ENCODE measurements at regions not wholly inside any gene's neighbourhood (a gene's known extent, or its start where the extent isn't known, plus 50 kb on each side); places are given as distances from the start of the nearest gene placed in this dataset.
A peak's percentile ranks its signal among the peaks of the same experiment; 100 is the strongest.

DNA sequence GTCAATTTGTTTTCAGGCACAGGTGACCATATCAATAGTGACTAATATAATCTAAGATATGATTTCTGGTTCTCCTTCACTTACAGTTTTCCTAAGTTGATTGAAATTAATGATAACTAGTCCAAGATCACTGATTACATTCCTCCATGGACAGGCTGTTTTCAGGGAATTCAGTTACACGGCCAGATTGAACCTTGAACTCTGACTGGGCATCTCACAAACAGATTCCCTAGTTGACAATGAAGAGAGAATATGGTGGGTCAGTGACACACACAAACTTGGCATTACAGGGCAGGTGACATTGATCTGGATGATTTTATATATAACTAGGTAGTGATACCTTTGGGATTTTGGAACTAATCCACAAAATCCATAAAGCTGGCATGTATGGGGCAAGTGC lies 110.2 kb upstream of the EGR2 start:
- ATAC-seq, result no peak

DNA sequence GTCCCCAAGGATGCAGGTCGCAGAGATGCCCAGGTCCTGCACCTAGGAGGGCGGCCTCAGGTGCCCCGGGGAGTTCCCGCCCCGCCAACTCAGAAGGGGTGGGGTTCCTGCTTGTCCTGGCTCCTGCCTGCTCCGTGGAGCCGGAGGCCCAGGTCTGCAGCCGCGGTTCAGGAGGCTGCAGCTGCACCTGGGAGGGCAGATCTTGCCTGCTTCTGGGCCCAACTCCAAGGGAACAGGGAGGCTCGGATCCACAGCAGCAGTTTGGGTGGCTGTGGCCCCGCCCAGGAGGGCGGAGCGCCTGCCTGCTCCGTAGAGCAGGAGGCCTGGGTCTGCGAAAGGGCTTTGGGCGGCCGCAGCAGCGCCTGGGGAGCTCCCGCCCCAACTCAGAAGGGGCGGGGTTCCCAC lies 108.2 kb upstream of the EGR2 start:
- peak; percentile 84 for ATAC-seq

DNA sequence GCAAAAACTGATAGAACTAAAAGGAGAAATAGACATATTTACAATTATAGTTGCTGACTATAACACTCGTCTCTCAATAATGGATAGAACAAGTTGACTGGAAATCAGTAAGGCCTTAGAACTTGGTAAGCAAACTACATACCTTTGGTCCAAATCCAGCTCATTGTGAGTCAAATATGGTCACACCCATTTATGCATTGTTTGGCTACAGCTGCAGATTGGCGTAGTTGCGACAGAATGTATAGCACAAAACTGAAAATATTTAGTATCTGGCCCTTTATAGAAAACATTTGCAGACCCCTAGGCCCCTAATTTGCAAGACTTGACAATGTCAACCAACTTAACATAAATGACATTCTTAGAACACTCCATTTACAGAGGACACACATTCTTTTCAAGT lies 103.6 kb upstream of the EGR2 start:
- peak; percentile 53 for ATAC-seq

DNA sequence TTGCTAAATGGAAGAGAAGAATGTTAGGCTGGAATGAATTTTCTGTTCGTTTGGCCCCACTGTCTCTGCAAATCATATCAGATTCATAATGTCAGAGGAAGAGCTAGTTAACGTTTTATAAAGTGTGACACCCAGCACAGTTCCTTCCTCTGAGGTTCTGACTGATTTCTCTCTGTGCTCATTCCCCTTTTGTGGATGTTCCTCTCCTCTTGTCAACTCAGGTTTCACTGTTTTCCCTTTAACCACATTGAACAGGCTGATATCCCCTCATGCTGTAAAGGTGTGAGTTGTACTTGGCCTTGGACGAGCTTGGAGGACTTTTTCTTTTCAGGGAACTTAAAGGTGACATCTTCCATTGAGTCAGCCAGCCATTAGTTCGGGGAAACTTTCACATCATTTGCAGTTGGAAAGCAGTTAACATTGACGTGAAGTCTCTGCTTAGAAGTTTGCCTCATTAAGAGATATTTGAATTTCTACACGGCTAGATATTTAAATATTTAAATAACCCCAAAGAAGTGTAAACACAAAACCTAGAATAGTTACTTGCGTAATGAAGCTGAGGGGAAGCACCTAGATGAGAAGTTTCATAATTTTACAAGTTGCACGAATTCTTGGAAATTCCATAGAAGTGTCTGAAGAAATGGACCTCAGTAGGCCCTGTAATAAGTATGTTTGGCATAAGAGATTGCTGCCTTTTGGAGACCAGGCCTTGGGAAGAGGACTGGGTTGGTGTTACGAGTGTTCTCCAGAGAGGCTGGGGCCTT lies 101.5 kb upstream of the EGR2 start:
- no peak for ATAC-seq

DNA sequence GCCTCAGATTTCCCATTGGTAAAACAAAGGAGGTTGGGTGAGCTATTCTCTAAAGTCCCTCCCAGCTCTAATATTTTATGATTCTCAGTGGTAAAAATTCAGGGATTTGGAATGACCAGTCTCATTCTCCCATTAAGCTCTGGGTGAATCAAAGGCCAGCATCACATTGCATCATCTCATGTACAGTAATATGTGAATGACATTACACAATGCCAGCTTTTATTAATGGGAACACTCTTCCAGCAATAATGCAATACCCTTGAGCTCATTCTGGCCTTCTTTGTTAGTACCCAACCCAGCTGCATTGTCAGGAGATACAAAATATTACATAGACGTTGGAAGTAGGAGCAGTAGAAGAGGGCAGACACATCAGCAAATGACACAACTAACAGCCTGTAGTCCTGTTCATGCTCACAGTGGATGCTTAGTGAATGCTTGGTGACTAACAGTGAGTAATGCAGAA lies 100.0 kb upstream of the EGR2 start:
- ATAC-seq, result peak; percentile 95

DNA sequence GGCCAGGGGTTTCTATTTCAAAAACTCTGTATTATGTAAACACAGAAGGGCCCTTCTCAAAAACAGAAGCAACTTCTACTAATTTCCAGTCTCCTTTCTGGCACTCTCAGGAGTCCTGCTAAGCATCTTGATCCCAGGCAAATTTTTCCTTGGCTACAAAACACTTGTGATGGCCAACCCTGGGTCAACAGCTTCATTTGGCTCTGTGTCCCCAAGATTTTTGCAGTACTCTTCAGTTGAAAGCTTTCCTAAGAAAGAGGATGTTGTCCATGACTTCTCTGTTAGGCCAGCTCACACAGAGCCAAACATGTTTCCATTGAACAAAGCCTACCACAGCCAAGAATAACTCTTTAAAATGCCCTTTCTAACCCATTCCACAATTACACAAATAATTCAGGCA lies 99.0 kb upstream of the EGR2 start:
- no peak for ATAC-seq

DNA sequence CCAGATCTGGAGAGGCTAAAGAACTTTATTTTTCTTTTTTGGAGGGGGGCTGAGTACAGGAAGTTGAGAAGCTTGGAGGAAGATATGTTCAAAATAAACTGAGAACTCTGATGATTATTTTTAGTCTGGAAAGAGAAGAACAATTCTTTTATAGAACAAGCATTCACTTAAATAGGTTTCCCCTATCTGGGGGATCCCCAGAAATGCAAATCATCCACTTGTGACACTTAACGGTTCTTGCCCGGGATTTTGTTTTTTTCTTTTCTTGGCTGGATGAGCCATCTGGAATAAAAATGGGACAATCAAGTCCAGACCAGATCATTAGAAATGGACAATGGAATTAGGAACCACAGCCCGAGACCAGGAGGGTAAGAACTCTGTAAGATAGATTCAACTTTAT lies 95.9 kb upstream of the EGR2 start:
- ATAC-seq, result no peak

DNA sequence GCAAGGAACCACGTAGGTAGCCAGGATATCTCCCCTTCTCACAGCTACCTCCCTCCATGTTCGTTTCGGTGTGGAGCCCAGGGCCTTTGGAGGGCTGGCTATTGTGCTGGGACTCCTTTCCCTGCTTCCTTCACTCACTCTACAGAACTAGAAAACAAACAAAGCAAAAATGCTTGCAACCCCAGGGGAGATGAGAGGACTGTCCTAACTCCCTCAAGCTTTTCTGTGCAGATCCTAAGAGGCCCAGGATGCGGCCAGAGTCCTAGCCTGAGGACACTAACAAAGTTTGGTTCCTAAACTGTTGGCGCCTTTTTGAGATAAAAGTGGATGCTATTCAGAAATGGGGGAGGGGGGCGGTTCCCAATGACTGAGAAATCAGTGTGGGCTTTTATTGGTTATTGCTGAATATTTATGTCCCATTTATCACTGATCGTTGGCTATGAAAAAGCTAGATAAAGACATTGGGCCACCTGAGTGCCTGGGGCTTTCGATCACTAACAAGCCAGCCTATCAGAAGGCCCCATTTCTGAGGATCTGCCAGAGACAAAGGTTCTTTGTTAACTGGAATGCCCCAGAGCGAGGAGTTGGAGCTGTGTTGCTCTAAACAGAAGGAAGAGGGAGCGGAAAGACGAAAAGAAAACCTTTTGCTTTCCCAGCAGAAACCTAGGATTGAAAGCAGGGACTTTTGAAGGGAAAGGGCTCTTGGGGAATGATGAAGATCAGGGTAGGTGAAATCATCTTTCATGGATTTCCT lies 95.2 kb upstream of the EGR2 start:
- no peak for ATAC-seq

DNA sequence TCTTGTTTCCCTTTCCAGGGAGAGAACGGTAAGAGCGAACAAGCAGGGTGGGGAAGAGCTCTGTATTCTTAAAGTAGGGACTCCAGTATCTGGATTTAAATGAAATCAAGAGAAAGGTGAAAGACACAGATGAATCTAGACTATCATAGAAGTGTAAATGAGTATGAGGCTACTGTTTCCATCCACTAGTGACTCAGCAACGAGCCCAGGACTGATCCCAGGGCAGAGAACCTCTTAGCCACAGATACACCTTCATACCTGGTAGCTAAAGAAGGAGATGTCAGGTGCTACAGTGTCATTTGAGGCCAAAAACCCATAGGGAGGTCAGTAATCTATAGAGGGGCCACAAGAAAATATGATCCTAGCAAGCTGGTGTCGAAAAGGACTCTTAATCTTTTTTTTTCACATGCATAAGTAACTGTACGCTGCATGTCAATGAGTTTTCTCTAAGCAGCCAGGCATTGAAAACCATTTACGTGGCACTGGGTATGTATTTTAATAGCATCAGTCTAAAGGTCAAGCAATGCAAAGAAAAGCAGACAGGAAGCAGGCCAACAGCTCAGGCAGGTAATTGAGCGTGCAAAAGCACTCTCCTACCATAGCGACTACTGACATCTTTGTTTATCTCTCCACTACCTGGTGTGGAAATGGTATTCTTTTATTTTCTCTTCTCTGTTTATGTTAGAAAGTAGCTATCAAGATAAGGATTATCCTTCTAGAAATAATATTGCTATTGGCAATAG lies 91.5 kb upstream of the EGR2 start:
- ATAC-seq, result no peak

DNA sequence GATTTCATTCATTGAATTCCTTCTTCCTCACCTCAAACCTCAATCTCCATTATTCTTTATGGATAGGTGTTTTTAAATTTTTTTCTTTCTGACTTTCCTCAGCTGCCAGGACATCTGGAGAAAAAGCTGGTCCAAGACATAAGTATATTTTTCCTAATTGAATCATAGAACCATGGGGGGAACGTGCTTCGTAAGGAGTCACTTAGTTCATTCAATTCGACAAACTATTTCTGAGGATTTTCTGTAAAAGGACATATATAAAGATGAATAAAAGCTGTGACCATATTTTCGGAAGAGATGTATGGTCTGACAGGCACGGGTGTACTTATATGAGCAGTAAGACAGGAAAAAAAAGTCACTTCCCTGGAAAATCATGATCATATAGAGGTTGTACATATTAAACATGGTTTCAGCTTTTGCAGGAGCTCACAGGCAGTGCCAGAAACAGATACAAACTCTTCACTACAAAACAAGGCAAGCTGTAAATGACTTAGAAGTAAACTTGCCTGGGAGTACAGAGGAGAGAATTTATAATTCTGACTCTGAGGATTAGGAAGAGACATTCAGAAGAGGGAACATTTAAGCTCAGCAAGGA lies 88.2 kb upstream of the EGR2 start:
- ATAC-seq, result no peak

DNA sequence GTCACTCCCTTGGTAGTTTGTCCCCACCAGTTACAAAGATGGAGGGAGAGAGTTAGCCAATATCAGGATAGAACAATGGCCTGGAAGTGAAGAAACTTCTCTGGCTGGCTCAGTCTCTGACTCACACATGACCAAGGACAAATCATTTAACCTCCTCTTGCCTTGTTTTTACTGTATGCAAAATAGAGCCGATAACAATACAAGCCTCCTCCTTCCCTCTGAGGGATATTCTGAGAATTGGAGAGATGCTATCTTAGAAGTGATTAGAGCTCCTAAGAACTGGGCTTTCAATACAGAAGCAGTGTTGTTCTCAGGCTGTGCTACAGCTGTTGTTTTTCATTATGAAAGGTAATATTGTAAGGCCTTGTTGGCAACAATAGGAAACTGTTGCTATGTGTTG lies 87.7 kb upstream of the EGR2 start:
- peak; percentile 68 for ATAC-seq

DNA sequence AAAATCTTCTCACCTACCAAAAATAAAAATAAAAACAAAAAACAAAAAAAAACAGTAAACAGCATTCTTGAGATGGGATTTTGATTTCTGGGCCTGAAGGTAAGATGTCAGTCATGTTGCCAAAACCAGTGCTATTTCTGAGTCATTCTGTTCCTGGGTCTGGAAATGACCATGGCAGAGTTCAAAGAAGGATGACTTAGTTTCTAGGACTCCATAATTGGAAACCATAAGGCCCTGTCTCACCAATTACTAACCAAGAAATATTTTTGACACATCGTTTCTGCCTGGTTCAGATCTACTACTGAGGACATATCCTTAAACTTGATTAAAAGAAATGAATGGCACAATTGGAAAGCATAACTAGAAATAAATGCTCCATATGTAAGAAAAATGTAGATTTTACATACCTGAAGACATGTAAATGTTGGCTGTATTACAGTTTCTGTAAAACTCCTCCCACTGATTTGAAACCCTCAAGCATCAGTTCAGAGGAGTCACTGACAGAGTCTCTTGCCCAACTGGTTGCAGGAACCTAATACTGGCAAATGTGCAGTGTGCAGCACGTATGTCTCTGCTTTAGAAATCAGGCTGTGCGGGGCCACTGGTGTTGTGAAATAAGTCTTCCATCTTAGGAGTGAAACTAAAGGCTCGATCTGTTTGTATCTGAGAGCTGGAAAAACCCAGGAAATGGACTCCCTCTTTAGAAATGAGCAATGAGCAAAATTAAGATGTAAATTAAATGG lies 84.8 kb upstream of the EGR2 start:
- no peak for ATAC-seq

DNA sequence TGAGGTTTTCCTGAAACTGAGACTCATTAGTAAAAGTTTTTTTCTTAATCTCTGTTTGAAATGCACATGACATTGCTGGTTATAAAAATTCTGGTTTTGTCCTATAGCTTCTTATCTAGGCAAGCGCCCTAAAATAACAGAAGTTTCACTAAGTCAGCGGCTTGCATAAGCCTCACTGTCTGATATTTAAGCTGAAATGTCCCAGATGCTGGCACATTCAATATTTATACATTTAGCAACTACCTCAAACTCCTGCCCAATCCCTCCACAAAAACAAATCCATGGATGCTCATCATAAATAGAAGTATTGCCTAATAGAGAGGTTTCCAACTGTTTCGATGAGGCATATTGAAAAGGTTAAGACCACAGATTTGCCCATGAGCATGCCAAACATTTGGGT lies 83.1 kb upstream of the EGR2 start:
- ATAC-seq, result no peak

DNA sequence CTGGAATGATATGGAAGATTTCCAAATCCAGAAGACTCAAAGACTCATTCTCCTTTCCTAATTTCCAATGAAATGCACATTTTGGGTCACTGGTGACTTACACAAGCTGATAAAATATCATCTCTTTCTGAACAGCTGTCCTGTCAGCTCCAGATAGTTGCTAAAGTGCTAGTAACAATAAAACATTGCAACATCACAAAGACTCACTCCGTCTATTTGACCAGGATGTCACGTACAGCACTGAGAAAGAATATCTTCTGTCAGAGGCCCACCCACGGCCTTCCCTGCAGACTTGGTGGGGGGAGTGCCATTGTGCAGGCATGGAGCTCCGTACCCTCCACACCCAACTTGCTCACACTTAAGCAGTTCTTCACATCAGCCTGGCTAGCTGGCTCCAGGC lies 78.9 kb upstream of the EGR2 start:
- no peak for ATAC-seq

DNA sequence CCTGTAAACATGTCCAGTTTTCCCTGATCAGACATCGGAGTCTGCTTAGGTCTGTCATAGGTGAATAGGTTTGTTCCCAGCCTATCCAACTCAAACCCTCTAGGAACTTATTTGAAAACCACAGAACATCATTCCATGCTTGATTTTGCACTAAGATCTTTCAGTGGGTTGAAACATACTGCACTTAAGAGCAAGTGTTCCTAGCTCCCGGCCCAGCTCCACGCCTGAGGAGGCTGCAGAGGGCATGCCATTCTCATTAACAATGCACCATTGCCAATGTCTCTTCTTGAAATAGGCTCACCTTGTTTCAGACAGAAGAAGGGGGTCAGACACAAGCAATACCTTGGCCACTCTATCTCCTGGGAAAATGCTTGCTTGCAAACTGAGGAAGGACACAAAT lies 78.0 kb upstream of the EGR2 start:
- no peak for ATAC-seq

DNA sequence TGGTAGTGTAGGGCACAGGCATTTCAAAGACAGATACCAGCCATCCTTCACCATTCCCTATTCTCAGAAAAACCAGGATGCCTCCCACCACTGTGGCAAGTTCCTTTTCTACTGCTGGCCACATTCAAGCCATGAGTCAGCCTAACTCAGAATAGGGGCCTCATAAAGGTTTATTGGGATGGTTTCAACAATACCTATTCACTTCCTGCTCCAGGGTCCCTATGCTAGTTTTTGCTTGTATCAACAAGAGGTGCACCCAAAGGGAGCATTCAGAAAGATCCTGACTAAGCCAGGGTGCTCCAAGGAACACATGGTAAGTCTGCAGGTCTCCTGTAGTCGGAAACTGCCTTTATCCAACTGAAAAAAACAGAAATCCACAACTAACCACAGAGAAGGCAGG lies 76.9 kb upstream of the EGR2 start:
- no peak for ATAC-seq

DNA sequence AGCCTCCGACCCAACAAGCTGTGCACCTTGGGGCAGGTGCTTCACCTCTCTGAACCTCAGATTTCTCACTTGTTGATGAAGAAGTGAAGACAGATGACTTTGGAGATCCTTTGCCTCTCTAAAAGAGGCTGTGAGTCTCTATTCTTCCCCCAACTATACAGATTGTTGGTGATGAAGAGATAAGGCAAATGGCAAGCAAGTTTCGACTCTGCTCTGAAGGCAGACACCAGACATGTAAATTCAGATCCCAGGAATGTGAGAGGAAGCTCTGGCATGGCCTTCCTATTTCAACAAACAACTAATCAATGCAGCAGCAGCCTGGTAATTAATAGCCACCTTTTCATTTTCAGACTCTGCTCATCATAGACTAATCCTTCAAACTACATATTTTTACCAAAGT lies 74.2 kb upstream of the EGR2 start:
- no peak for ATAC-seq

DNA sequence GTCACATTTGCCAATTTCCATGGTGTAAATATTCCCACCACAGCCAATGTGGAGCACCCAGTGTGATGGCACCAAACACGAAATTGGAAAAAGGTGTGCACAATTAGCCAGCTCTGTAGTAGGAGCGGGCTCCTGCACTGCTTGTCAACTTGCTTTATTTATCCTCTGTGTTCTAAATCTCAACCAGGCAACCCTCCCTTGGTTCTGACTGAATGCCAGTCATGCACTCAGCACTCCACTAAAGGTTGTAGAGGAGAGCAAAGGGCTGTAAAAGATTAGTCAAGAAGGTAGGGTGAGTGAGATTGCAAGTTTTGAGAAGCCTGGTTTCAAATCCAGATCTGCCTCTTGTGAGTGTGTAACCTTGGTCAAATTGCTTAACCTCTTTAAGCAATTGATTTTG lies 71.5 kb upstream of the EGR2 start:
- no peak for ATAC-seq

DNA sequence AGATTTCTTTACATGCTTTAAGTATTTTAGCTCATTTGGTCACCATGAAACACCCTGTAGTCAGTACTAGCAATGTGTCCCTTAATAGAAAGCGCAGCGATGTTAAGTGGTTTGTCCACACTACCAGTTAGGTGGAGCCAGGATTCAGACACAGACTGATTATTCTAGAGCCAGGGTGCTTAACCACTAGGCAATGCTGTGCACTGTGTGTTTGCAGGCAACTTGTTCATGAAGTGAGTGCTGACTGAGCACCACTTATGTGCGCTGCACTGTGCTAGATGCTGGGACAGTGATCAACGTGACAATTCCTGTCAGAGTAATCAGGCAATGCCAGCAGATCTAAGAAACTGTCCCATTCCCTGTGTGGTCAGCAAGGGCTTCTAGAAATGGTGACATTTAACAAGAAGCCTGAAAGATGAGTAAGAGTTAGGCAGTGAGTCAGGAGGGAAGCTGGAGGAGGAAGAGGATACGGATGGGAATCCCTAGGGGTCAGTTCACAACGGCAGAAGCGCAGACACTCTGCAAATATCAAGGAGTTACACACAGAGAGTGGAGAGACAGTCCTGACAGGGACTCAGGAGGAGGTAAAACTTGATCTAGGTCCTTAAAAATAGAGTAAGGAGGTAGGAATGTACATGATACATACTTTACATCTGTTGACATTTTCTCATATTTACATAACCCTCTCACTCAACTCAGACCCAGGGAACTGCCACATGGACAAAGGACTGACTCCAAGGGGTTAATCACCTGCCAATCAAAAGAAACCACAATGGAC lies 69.7 kb upstream of the EGR2 start:
- ATAC-seq, result no peak

DNA sequence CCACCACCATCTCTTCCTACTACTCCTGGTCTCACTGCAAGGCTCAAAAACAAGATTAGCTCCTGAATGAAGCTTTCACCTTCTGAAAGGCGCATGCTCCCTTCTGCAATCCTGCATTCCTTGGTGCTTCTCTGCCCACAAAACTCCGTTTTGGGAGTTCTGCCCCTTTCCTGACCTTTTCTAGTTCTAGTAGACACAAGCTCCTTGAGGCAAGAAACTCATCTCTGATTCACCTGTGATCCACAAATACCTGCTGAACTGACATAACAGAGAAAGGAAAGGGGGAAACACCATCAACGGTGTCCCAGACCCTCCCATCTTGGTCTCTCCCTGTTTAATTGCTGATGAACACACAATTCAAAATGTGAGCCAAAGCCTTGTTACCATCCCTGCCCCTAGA lies 64.0 kb upstream of the EGR2 start:
- peak; percentile 43 for ATAC-seq

DNA sequence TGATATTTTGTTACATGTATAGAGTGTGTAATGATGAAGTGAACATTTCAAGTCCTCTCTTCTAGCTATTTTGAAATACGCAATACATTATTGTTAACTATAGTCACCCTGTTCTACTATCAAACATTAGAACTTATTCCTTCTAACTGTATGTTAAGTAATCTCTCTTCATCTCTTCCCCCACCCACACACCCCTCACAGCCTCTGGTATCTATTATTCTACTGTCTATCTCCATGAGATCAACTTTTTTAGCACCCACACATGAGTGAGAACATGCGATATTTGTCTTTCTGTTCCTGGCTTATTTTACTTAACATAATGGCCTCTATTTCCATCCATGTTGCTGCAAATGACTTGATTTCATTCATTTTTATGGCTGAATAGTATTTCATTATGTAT lies 57.7 kb upstream of the EGR2 start:
- no peak for ATAC-seq

DNA sequence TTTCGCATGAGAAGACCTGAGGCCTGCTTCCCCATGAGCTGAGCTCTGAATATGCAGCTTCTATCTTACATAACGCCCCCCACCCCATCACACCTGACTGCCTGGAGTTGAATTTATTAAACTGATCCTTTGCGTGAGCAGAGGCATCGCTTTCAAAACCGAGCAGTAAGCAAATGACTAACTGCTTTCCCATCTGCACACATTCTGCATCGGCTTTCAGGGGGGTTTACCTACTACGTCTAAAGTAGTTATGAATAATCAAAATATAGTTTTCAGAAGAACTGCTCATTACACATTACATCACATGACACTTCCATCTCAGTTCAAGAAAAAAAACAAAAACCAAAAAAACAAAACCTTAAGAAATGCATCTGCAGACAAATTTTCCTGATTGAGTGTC lies 54.7 kb upstream of the EGR2 start:
- ATAC-seq, result no peak

All from esophagus mucosa (tissue), 1 donor.